ENCODE measurements at regions not wholly inside any gene's neighbourhood (a gene's known extent, or its start where the extent isn't known, plus 50 kb on each side); places are given as distances from the start of the nearest gene placed in this dataset.

GRCh38 chr3:120526011-120526870 is 69.9 kb upstream of the NDUFB4 start:
- TF ChIP-seq POLR2A (IDR thresholded peaks at IDR 0.05) (no peak), CTCF (IDR thresholded peaks at IDR 0.05) (no peak)
- Histone ChIP-seq H3K9me3 (no peaks in the 10 kb centered on the region), H3K4me3 (no peak overlapping the region), H3K27ac (no peak overlapping the region), H3K36me3 (ENCODE audit: low read depth, missing control alignments) (no peaks in the 10 kb centered on the region), H3K4me1 (no peaks in the 10 kb centered on the region), H3K27me3 (no peaks in the 10 kb centered on the region)
- WGBS, 2 donors, result 61 to 66% methylated on average over 3 of the region's 3 CpGs
- no peak for DNase-seq
- intact Hi-C loops (cut with DNase I; ENCODE audit: low total_unique reads), result no loop called here

DNA sequence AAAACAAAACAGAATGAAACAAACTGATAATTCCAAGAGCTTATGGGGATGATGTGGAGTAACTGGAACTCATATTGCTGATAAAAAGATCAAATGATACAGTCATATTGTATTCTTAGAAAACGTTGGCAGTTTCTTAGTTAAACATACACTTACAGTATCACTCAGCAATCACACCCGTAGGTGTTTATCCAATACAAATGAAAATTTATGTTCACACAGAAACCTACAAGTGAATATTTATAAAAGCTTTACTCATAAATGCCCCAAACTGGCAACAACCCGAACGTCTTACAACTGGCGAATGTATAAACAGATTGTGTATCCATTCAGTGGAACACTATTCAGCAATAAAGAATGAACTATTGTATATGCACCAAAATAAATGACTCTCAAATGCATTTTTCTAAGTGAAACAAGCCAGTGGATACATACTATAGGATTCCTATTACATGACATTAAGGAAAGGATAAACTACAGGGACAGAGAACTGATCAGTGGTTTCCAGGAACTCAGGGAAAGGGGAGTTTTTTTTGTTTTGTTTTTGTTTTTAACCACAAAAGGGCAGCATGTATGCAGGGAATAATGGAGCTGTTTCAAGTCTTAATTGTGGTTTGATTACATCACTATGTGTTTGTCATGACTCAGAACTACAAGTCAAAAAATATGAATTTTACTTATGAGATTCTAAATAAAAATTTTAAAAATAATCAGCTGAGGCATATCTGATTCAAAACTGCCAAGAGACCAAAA is 71.8 kb upstream of the NDUFB4 start:
- WGBS, 2 donors, result 73 to 74% methylated on average over 5 of the region's 5 CpGs
- no peaks in the 10 kb centered on the region for H3K36me3 ChIP-seq (ENCODE audit: low read depth, missing control alignments)
- no peak for DNase-seq
- no peaks in the 10 kb centered on the region for H3K4me1 ChIP-seq
- intact Hi-C loops (cut with DNase I; ENCODE audit: low total_unique reads), result no loop called here
- no peaks in the 10 kb centered on the region for H3K27me3 ChIP-seq
- H3K4me3 ChIP-seq, result no peak overlapping the region
- TF ChIP-seq POLR2A (IDR thresholded peaks at IDR 0.05), result no peak
- TF ChIP-seq CTCF (IDR thresholded peaks at IDR 0.05), result no peak
- H3K27ac ChIP-seq, result no peak overlapping the region
- H3K9me3 ChIP-seq, result no peaks in the 10 kb centered on the region

GRCh38 chr3:120516136-120516535 is 65.3 kb upstream of the FSTL1 start:
- no peaks in the 10 kb centered on the region for H3K36me3 ChIP-seq (ENCODE audit: low read depth, missing control alignments)
- no peak overlapping the region for H3K4me3 ChIP-seq
- H3K27ac ChIP-seq, result no peak overlapping the region
- intact Hi-C loops (cut with DNase I; ENCODE audit: low total_unique reads), result no loop called here
- H3K4me1 ChIP-seq, result no peaks in the 10 kb centered on the region
- 41 to 51% methylated on average over 6 of the region's 6 CpGs for WGBS, 2 donors
- H3K27me3 ChIP-seq, result no peaks in the 10 kb centered on the region
- DNase-seq, result no peak
- no peaks in the 10 kb centered on the region for H3K9me3 ChIP-seq
- TF ChIP-seq CTCF (IDR thresholded peaks at IDR 0.05) (no peak), POLR2A (IDR thresholded peaks at IDR 0.05) (no peak)

- no peak overlapping the region for H3K27ac ChIP-seq
These were observed 61.9 kb upstream of the FSTL1 start for GRCh38 chr3:120512655-120513054.

More at GRCh38 chr3:120512655-120513054, 61.9 kb upstream of the FSTL1 start:
- H3K4me3 ChIP-seq, result no peak overlapping the region
- intact Hi-C loops (cut with DNase I; ENCODE audit: low total_unique reads), result no loop called here
- no peaks in the 10 kb centered on the region for H3K36me3 ChIP-seq (ENCODE audit: low read depth, missing control alignments)
- H3K9me3 ChIP-seq, result no peaks in the 10 kb centered on the region
- no peak for DNase-seq
- 77 to 95% methylated on average over 2 of the region's 2 CpGs for WGBS, 2 donors
- TF ChIP-seq CTCF (IDR thresholded peaks at IDR 0.05) (no peak), POLR2A (IDR thresholded peaks at IDR 0.05) (no peak)
- no peaks in the 10 kb centered on the region for H3K4me1 ChIP-seq
- H3K27me3 ChIP-seq, result no peaks in the 10 kb centered on the region
